HG03139 (cell line): ENCODE measurements at regions not wholly inside any gene's neighbourhood (a gene's known extent, or its start where the extent isn't known, plus 50 kb on each side); places are given as distances from the start of the nearest gene placed in this dataset.

Experiments
- ATAC-seq: cut with Tn5 transposase; IDR thresholded peaks from one replicate; pipeline ENCODE4 v1.9.1; 2021; ENCODE audit not compliant: unreplicated experiment

GRCh38 chr9:2991292-2991691, 147.4 kb upstream of the PUM3 start:
- ATAC-seq, result no peak

GRCh38 chr9:2987679-2988078, 143.8 kb upstream of the PUM3 start:
- ATAC-seq, result no peak

GRCh38 chr9:2985343-2985742, 141.4 kb upstream of the PUM3 start:
- no peak for ATAC-seq

GRCh38 chr9:2984491-2984890, 140.6 kb upstream of the PUM3 start:
- ATAC-seq, result no peak

- ATAC-seq, result no peak
These were observed 136.2 kb upstream of the PUM3 start for GRCh38 chr9:2979957-2980610.

GRCh38 chr9:2972475-2972874, 128.6 kb upstream of the PUM3 start:
- no peak for ATAC-seq

- ATAC-seq, result no peak
These were observed 127.0 kb upstream of the PUM3 start for GRCh38 chr9:2970864-2971263.

- ATAC-seq, result no peak
These were observed 123.9 kb upstream of the PUM3 start for GRCh38 chr9:2967766-2968165.

GRCh38 chr9:2966565-2967300, 122.8 kb upstream of the PUM3 start:
- no peak for ATAC-seq

- ATAC-seq, result no peak
These were observed 120.6 kb upstream of the PUM3 start for GRCh38 chr9:2964470-2964869.

GRCh38 chr9:2963307-2963706, 119.4 kb upstream of the PUM3 start:
- ATAC-seq, result no peak

- no peak for ATAC-seq
These were observed 118.7 kb upstream of the PUM3 start for GRCh38 chr9:2962471-2963172.

- ATAC-seq, result no peak
These were observed 114.3 kb upstream of the PUM3 start for GRCh38 chr9:2958219-2958618.

- ATAC-seq, result no peak
These were observed 113.8 kb upstream of the PUM3 start for GRCh38 chr9:2957656-2958200.

GRCh38 chr9:2955575-2955974, 111.7 kb upstream of the PUM3 start:
- ATAC-seq, result no peak

GRCh38 chr9:2939368-2939767, 95.5 kb upstream of the PUM3 start:
- no peak for ATAC-seq

GRCh38 chr9:2936221-2936620, 92.3 kb upstream of the PUM3 start:
- ATAC-seq, result no peak

GRCh38 chr9:2934883-2935282, 91.0 kb upstream of the PUM3 start:
- ATAC-seq, result no peak

GRCh38 chr9:2934241-2934650, 90.4 kb upstream of the PUM3 start:
- ATAC-seq, result no peak

- no peak for ATAC-seq
These were observed 89.5 kb upstream of the PUM3 start for GRCh38 chr9:2933165-2934095.

- no peak for ATAC-seq
These were observed 84.5 kb upstream of the PUM3 start for GRCh38 chr9:2928411-2928810.
